HG03039 (cell line): ENCODE measurements at regions not wholly inside any gene's neighbourhood (a gene's known extent, or its start where the extent isn't known, plus 50 kb on each side); places are given as distances from the start of the nearest gene placed in this dataset.

Experiments
- ATAC-seq: cut with Tn5 transposase; IDR thresholded peaks from one replicate; pipeline ENCODE4 v1.9.1; 2021; ENCODE audit warnings: mild to moderate bottlenecking, moderate library complexity; ENCODE audit not compliant: unreplicated experiment

DNA sequence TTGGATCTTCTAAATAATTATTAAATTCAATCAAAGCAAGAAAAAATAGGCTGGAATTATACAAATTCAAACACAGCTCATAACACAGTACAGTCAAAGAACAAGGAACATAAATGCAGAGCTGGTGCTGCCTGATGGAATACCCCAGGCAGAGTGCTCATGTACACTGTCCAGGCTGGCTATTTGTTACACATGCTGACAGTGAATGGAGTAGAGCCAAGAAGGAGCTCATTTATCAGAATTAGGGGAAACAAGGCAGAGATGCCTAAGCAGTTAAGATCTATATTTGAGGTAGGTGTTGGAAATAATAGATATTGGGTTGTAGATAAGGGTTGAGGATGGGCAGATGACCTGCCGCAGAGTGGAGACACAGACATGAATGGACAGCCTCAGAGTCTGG is 788.2 kb upstream of the ARPP21 start:
- no peak for ATAC-seq

DNA sequence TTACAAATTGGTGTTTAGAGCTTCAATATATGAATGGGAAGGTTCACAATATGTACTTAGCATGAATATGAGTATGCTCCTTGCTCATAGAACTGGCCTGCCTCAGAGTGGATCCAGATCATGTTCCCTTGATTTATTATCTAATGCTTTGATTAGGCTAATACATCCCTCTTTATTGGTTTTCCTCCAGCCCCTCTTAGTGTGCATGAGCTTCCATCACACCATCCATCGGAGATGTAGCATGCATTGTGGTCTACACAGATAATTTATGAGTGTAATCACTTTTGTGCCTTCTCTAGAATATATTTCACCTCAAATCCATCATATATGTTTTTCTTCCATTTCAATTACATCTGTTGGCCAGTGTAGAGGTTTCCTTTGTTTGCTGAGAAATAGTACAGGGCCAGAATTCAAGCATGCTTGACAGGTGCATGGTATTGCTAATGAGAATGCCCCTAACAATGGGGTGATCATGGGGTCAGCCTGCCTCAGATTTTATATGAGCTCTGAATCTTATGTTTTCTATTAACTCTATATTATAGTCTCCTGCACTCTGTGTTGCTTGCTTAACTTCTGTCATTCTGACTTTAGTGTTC is 786.4 kb upstream of the ARPP21 start:
- ATAC-seq: no peak

DNA sequence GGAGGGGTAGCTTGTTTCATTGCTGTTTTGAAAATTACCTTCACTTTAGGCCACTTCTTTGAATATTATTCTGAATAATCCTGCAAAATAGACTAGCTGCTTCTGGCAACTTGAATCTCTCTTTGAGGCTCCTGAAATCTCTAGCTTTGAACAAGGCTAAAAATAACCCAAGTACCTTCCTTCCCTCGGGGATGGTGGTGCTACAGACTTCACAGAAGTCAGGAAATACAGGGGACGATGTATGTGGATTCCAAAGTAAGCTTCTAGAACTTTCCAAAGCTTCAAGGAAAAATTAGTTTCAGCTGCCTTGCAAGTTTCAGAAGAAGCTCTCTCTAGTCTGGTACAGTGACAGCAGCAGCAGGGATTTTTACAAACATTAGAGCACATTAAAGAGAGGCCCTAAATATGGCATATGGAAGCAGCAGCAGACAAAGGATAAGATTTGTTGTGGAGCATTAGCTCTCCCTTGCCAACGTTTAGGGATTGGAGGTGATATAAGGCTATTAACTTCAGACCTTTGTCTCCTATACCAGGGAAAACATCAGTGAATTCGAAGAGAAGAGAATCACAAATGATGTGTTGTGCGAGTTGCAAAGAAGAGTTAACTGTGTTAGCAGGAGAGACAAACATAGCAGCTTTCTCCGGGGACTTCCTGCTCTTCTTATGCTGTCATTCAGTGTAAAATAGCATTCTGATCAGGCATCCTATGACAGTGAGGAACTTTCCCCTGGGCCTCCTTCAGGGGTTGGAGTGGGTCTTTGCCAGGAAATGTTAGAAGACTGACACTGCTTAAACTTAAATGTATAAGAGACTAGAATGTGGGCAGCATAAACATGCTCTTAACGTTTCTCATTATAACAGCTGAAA is 783.0 kb upstream of the ARPP21 start:
- no peak for ATAC-seq

DNA sequence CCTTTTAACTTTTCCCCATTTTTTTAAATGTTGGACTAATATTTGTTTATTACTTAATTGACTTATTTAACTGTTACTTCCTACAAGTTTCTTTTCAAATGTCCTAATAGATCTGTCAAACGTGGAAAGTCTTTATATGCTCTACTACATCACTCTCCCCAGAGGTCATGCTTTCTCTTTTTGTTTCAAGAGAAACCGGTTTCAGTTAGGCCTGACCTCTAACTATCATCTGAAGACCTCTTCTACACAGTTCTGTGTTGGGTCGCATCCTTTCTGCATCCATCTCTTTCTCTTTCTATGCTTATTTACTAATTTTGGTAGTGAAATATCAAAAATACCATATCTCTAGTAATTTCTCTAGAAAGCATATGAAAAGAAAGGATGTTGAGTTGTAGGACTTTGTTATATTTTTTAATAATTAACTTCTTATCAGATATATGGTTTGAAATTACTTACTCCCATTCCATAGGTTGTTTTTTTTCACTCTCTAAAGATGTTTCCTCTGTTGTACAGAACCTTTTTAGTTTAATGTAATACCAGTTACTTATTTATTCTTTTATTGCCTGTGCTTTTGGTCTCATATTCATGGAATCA is 781.2 kb upstream of the ARPP21 start:
- ATAC-seq: no peak

DNA sequence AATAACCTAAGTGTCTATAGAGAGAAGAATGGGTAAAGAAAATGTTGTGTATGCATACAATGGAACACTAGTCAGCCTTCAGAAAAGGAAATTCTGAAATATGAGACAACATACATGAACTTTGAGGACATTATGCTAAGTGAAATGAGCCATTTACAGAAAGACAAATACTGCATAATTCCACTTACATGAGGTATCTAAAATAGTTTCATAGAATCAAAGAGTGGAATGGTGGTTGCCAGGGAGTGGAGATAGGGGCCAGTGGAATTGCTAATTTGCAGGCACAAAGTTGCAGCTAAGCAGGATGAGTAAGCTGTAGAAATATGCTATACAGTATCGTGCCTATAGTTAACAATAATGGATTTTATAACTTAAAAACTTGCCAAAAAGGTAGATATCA is 779.6 kb upstream of the ARPP21 start:
- no peak for ATAC-seq

DNA sequence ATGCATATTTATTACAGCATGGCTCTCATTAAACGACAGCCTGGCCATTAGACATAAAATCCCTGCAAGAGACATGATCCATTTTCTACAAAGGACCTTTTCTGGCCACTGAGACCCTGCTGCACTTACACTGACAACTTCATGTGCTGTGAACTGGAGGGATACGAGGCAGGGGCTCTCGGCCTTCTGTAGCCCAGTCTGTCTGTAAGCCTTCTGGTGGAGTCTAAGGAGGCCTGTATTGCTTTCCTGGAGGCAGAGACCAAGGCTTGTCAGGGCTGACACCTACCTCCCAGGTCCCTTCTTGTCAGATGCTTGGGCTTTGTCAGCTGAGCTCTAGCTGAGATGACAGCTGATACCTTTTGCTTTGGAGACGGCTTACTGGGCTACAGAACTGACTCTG is 776.9 kb upstream of the ARPP21 start:
- no peak for ATAC-seq

DNA sequence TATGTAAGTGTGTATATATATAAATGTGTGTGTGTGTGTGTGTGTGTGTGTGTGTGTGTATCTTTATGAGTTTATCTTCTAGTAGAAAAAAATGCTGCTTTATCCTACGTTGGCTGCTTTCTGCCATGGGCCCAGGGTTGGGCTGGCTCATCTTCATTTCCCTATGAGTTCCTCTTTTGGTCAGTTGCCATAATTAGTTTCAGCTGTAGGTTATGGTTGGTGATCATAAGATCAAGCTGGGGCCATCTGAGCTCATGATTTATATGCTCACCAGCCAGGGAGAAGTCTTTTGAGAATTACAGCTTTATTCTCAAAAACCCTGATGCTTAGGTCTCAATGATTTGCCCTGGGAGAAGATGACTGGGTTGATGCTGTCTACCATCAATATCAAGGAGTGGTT is 775.8 kb upstream of the ARPP21 start:
- no peak for ATAC-seq

DNA sequence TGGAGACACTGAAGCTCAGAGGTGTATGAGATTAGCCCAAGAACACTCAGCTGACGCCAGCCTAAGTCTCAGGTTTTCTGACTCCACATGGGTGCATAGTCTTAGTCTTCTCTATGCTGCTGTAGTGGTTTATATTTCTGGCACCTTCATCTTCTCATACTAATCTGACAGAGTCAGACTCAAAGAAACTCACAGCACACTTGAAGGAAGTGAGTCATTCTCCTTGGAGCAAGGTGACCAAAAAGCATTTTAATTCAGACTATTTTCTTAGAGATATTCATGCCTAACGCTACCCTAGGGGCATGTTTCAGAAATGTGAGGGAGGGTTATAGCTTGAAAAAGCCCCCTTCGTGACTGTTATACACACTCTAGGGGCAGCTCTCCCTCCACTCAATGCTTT is 775.3 kb upstream of the ARPP21 start:
- no peak for ATAC-seq

DNA sequence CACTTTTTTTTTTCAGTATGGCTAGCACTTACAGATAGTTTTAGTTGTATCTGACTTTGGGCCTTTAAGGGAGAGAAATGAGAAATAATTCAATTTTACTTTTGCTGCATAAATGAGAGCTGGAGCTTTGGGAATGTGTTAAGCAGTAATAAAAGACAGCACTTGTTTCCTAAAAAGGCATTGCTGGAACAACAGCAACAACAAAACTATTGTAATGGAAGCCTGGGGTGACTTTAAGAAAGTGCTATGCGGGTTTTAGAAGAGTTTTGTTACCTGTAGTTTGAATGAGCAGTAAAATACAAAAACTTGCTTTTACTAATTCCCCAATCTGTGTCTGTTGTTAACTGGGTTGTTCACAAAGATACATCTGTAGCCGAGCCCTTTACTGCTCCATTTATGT is 774.0 kb upstream of the ARPP21 start:
- no peak for ATAC-seq

DNA sequence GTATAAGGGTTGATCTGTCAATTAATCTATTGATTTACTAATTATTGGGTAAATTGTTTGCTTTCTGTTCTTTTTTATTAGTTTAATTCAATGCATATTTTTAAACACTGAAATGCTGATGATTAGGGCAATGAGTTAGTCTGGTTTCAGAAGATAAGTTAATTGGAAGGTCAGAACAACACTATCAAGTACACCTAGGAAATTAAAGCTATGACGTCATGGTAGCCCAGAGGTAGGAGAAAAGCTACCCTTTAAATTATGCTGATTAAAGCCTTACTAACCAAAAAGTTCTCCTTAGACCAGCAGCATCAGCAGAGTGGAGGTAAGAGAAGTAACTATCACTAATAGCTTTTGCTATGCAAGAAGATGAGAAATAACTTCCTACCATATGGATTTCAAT is 770.4 kb upstream of the ARPP21 start:
- no peak for ATAC-seq

DNA sequence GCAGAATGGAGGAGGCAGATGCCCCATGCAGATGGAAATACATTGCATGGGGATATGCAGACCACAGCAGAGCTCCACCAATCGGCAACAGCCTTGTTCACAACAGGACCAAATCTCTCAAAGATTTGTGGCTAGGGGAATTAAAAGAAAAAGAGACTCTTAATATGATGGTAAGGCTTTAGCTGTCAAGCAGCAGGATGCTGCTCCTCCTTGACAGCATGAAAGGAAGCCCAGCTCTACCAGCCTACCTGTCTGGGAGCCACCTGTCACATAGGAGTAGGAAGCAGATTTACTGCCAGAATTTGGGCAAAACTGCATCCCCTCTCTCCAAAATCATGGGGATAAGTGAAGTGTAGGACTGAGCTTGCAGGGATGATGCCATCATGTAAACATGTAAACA is 769.6 kb upstream of the ARPP21 start:
- no peak for ATAC-seq

DNA sequence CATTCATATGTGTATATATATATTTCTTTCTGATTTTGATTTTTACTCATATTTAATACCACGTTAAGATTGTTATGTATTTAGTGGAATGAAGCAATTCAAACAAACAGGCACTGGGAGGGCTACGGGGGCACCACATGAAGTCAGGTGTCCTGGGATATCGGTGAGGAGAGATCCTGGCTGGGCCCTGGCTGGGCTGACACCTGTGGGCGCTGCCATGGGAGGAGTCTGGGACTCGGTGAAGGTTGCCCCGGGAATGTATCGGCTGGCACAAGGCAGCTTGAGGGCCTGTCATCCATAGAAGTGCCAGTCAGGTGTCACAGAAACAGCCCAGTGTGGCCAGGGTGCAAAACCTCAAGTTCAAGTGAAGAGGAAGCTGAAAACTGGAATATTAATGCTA is 766.9 kb upstream of the ARPP21 start:
- no peak for ATAC-seq

DNA sequence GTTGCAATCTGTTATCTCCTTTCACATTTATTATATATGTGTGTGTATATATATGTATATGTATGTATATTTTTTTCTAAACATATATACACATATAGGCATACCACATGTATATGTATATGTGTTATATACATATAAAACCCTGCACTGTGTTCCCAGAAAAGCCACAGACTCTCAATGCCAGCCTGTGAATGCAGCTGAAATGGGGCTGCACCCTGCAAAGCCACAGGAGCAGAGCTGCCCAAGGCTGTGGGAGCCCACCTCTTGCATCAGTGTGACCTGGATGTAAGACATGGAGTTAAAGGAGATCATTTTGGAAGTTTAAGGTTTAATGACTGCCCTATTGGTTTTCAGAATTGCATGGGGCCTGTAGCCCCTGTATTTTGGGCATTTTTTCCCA is 762.3 kb upstream of the ARPP21 start:
- no peak for ATAC-seq

DNA sequence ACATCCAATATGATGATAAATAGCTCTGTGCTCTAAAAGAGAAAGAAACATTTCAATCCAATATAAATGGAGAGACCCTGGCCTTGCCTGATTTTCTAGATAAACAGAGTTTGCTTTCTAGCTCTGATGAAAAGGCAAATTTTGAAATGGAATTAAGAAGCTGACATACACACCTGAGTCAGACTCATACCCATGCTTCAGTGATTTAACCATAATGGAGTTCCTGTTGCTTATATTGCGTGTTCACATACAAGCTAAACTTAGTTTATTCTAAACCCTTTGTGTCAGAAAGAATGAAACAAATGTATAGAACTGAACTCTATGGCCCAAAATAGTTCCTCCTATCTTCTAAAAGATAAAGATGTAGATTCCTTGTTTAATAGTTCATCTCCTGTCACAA is 760.8 kb upstream of the ARPP21 start:
- ATAC-seq: no peak

DNA sequence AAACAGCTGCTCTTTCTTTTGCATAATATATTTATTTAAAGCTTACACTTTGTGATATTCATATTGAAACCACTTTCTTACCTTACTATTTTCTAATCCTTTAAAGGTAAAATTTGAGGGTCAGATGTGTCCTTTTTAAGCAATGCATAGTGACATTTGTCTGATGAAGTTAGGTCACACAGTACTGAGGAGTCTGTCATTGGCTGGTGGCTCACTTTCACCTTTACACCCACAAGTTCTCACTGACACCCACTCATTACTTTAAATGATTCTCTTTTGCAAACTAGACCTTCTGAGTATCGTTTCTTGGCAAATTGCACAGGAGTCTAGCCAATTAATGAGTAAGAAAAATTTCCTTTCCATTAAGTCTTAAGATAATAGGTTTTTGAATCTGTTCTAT is 758.3 kb upstream of the ARPP21 start:
- peak; percentile 55 for ATAC-seq

DNA sequence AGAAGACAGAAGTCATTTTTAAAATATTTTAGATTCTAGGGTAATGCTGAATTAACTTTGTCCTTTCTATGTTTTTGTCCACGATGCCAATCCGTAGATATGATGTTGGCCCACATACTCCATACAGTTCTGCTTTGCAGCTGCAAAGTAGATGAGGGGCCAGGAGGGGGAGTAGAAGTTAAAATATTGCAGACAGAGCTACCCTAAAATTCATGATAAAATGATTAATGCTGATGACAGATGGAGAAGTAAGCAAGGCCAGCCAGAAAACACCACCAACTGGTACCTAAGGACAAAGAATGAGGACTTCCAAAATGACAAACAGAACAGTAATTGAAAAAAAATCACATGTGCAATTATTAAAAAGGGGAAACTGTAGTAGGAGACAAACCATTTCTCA is 756.6 kb upstream of the ARPP21 start:
- ATAC-seq: no peak

DNA sequence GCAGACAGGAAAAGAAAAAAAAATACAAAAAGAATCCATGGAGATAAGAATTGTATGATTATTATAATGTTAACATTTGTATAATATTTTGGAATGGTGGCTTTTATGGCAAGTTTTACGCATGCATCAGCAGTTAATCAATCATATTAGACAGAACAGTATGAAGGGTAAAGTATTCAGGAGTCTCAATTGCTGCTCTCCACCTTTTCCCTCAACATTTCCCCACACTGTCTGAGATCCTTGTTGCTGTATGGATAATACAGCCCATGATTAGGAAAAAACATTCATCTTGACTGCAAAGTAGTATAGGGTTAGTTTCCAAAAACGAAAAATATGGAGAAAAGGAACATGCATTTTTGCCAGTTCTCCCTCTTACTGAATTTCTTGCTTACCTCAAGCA is 755.3 kb upstream of the ARPP21 start:
- ATAC-seq: no peak

DNA sequence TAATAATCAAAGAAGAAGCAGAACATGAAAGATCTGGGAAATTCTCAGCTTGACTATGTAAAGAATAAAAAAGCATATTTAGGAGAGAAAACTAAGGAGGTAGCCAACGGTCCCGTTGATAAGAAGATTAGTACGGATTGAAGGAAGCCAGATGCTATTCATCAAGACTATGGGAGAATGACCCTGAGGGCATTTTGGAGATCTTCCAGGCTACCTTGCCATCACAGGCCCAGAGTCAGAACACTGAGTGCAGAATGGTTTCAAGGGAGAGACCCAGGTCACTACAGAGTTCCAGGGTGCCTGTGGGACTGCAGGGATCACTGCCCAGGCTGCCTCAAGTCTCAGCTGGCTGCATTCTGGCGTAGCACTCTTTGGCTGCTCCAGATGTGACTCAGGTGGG is 752.9 kb upstream of the ARPP21 start:
- no peak for ATAC-seq

DNA sequence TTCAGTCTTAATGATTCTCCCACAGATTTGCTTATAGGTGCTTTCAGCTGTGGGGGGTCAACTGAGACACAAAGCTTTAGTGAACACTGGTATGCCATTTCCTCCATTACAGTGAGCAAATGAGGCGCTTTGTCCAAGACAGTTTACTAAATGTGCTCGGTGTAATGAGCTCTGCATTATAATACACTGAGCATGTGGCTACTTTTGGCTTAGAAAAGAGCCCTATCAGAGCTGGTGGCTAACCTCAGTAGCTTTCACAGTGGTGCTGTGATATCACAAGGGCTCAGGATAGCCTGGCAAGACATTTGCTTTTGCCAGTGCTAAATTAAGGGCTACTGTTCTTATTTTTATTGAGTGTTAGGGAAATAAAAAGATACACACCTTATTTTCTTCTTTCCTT is 749.7 kb upstream of the ARPP21 start:
- ATAC-seq: no peak

DNA sequence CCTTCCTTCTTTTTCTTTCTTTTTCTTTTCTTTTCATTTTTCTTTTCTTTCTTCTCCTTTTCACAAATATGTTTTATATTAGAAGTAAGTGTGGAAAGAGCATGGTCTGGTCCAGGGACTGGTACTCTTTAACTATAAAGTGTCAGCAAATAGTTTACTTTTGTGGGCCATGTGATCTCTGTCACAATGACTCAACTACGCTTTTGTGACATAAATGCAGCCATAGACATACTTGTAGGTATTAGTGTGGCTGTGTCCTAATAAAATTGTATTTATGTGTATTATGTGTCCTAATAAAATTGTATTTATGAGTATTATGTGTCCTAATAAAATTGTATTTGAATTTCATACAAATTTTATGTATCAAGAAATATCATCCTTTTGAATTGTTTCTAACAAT is 749.1 kb upstream of the ARPP21 start:
- no peak for ATAC-seq

DNA sequence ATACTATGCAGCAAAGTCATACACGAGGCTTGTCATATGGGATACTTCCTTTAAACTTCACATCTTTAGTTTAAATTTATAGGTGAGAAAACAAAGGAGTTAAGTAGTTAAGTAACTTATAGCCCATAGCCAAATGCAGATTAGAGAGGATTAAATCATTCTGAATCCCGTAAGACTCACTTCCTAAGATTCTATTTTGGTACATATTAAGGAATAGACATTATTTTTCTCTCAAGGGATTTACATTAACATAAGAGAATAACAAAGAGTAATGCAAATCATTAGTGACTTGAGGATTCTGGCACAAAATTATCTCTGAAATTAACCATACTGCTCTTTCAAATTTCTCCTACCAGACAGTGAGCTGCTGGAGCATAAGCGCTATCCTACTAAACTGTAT is 747.4 kb upstream of the ARPP21 start:
- no peak for ATAC-seq

DNA sequence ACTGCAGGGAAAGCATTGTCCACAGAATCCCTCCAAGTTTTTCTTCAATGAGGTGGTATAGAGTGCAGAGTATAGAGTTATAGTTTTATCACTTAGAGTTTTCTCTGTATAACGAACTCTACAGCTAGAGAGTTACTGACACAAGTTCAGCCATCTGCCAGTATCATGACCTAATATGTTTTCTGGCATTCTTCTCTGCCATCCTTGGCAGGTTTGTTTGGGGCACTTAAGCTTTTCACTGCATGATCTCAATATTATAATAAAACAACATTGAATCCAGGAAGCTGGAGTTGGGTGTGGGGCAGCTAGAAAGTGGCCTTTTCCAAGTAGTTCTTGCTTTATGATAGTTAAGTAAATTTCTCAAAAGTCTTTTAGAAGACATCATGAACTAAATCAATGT is 743.5 kb upstream of the ARPP21 start:
- no peak for ATAC-seq
